Urinary bladder (tissue), 3 donors: ENCODE measurements at regions not wholly inside any gene's neighbourhood (a gene's known extent, or its start where the extent isn't known, plus 50 kb on each side); places are given as distances from the start of the nearest gene placed in this dataset.

ENCODE experiments used
- DNase-seq: peaks from one replicate; pipeline ENCODE4 v3.0.0-alpha.2; 2015; ENCODE audit errors: extremely low spot score
- H3K27ac ChIP-seq: one replicate; pipeline ENCODE4 v1.5.1; 2013; ENCODE audit warnings: low read depth, mild to moderate bottlenecking, moderate library complexity
- H3K36me3 ChIP-seq: one replicate; pipeline ENCODE4 v1.6.1; 2013; ENCODE audit warnings: mild to moderate bottlenecking, moderate library complexity; ENCODE audit not compliant: insufficient read depth
- H3K4me1 ChIP-seq: one replicate; pipeline ENCODE4 v1.6.1; 2013; ENCODE audit warnings: mild to moderate bottlenecking, moderate library complexity; ENCODE audit not compliant: insufficient read depth
- H3K4me3 ChIP-seq: one replicate; pipeline ENCODE4 v1.5.1; 2013; ENCODE audit warnings: low read depth, low read length
- WGBS: extraction: QIAGEN DNeasy Blood & Tissue Kit; methylation state at CpG from one replicate; pipeline ENCODE4 v1.1.7; 2013; 5-methylcytosine and 5-hydroxymethylcytosine counted together
- donor health status: healthy with polysubstance abuse.
- donor health status: healthy.

DNA sequence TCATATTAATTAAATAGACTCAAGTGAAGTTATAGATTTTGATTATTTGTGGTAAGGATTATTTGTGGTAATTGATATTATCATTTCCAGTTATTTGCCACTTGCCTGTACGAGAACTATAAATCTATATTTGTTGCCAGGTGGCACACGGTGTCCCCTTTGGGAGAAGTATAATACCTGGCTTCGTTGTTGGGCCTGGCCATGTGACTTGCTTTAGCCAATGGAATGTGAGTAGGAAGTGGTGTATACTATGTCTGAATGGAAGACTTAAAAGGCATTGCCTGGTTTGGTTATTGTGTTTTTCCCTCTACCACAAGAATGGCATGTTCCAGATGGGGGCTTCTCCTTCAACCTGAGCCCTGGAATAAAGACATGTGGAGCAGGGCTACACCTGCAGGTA lies 228.1 kb downstream of the CDC5L start:
- Histone ChIP-seq H3K27ac (no peak overlapping the region), H3K4me1 (no peaks in the 10 kb centered on the region), H3K36me3 (no peaks in the 10 kb centered on the region), H3K4me3 (no peak overlapping the region)
- no peak for DNase-seq
- 74% methylated on average over 3 of the region's 3 CpGs for WGBS

DNA sequence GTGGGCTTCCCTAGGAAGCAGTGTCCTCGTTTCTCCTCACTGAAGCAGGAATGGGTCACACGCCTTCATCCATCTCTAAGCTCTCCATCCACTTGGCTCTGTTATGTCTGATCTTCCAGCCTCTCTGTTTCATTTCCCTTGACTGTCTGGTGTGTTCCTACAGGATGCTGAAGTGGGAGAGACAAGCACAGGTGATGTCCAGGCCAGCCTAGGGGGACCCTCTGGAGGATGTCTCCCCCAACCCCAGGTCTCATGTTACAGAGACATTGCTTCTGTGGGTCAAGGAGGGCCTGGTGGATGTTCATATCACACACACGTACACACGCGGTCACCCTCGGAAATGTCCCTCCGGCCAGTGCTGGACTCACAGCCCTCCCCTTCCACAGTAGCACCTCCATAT lies 229.9 kb downstream of the CDC5L start:
- Histone ChIP-seq H3K36me3 (no peaks in the 10 kb centered on the region), H3K4me1 (no peaks in the 10 kb centered on the region), H3K27ac (no peak overlapping the region), H3K4me3 (no peak overlapping the region)
- WGBS = 88% methylated on average over 7 of the region's 7 CpGs
- no peak for DNase-seq

- WGBS = 77% methylated on average over 4 of the region's 4 CpGs
- no peak overlapping the region for H3K27ac ChIP-seq
- DNase-seq = no peak
- H3K4me1 ChIP-seq = no peaks in the 10 kb centered on the region
- H3K4me3 ChIP-seq = no peak overlapping the region
- H3K36me3 ChIP-seq = no peaks in the 10 kb centered on the region
Measured at GRCh38 chr6:44618371-44618770, 230.9 kb downstream of the CDC5L start.

DNA sequence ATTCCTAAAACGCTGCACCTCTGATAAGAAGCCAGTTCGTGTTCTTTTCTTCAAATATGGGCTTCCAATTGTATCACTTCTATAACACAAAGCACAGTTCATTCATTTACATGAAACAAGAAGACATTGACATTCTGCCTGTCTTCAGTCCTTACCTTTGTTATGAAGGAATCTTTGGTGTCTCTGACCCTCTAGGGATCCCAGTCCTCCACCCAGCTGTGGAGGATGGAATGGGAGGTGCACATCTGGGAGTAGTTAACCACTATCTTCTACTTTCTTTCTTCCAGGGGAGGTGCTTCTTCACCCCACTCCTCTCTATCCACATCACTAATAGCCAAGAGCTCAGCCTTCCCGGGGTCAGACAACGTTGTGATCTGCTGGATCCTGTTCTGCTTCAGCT lies 233.4 kb downstream of the CDC5L start:
- Histone ChIP-seq H3K4me3 (no peak overlapping the region), H3K27ac (no peak overlapping the region), H3K36me3 (no peaks in the 10 kb centered on the region), H3K4me1 (no peaks in the 10 kb centered on the region)
- 77% methylated on average over 4 of the region's 4 CpGs for WGBS
- no peak for DNase-seq

DNA sequence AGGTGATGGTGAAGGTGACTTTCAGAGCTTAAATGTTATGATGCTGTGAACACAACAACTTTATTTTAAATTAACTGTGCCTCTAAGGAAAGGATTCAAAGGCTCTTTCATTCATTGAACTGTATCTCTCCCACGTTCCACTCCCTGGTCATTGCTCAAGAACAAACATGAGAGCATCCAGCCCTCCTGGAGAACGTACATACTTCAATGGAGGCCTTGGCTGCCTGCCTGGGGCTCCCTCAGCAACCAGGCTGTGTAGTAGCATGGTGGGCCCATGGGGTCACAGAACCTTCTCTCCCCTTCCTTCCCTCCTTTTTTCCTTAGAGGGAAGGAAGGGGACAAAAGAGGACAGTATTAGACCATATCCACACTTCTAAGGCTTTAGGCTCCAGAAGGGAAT lies 234.3 kb downstream of the CDC5L start:
- Histone ChIP-seq H3K36me3 (no peaks in the 10 kb centered on the region), H3K4me3 (no peak overlapping the region), H3K4me1 (no peaks in the 10 kb centered on the region), H3K27ac (no peak overlapping the region)
- 54% methylated on average over 2 of the region's 2 CpGs for WGBS
- DNase-seq = no peak

GRCh38 chr6:44622555-44622954 lies 235.0 kb downstream of the CDC5L start:
- H3K4me3 ChIP-seq = no peak overlapping the region
- no peaks in the 10 kb centered on the region for H3K36me3 ChIP-seq
- no peaks in the 10 kb centered on the region for H3K4me1 ChIP-seq
- H3K27ac ChIP-seq = no peak overlapping the region
- 79% methylated on average over 8 of the region's 8 CpGs for WGBS
- DNase-seq = no peak

GRCh38 chr6:44622956-44623355 lies 235.4 kb downstream of the CDC5L start:
- Histone ChIP-seq H3K4me1 (no peaks in the 10 kb centered on the region), H3K36me3 (no peaks in the 10 kb centered on the region), H3K4me3 (no peak overlapping the region), H3K27ac (no peak overlapping the region)
- 71% methylated on average over 2 of the region's 2 CpGs for WGBS
- no peak for DNase-seq

DNA sequence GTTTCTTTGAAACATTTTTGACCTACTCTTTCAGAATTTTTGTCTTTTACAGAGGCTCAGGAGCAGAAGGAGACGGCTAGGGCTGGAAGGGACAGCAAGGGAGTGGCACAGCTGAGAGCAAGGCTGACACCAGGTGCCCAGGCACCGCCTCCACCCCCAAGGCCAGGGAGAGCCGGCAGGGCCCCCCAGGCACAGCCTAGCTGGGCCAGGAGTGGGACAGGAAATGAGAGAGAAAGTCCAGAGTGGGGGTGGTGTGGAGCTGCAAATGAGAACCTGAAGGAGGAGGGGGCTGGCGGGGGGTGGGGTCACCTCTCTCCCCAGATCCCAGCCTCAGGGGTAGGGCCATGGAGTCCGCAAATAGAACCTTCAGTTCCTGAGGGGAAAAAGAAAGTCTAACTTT lies 236.7 kb downstream of the CDC5L start:
- DNase-seq = no peak
- H3K27ac ChIP-seq = no peak overlapping the region
- 73% methylated on average over 5 of the region's 5 CpGs for WGBS

DNA sequence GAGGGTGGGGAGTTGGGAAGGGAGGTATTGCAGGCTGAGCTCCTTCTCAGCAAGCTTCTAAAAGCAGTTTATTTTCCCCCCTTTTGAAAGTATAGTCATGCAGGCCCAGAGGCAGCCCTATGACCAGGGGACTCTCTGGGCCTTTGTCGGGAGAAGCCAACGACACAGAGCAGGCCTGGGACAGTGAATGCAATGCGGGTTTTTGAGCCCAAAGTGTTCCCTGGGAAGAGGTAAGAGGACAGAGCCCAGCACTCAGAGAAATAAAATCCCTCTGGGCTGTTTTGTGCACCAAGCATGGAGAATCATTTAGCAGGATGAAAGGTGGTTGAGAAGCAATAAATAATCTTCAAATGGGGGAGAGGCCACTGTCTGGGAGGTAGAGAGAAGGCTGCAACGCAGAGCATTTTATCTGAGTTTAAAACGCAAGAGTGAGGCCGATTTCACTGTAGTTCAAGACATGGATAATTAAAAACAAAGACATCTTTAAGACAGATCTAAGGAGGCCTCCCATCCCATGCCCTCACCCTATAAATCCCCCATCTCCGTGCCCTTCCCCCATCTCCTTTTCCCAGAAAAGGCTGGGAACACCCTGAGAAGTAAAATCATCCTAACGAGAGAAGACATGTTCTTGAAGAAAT lies 237.5 kb downstream of the CDC5L start:
- Histone ChIP-seq H3K4me3 (no peak overlapping the region), H3K36me3 (no peaks in the 10 kb centered on the region), H3K27ac (no peak overlapping the region), H3K4me1 (no peaks in the 10 kb centered on the region)
- DNase-seq = no peak
- 68% methylated on average over 8 of the region's 8 CpGs for WGBS

More for the DNA sequence above, 236.7 kb downstream of the CDC5L start:
- H3K4me3 ChIP-seq = no peak overlapping the region
- no peaks in the 10 kb centered on the region for H3K4me1 ChIP-seq
- H3K36me3 ChIP-seq = no peaks in the 10 kb centered on the region

GRCh38 chr6:44625996-44626395 lies 238.5 kb downstream of the CDC5L start:
- H3K4me3 ChIP-seq = no peak overlapping the region
- H3K4me1 ChIP-seq = no peaks in the 10 kb centered on the region
- no peak overlapping the region for H3K27ac ChIP-seq
- no peak for DNase-seq
- 97% methylated on average over 2 of the region's 2 CpGs for whole genome bisulfite sequencing
- no peaks in the 10 kb centered on the region for H3K36me3 ChIP-seq

GRCh38 chr6:44626616-44627015 lies 239.1 kb downstream of the CDC5L start:
- Histone ChIP-seq H3K36me3 (no peaks in the 10 kb centered on the region), H3K4me1 (no peaks in the 10 kb centered on the region)

GRCh38 chr6:44627091-44627882 lies 239.8 kb downstream of the CDC5L start:
- no peak overlapping the region for H3K4me3 ChIP-seq

More at GRCh38 chr6:44626616-44627015, 239.1 kb downstream of the CDC5L start:
- H3K27ac ChIP-seq = no peak overlapping the region
- no peak for DNase-seq
- 93% methylated on average over 9 of the region's 9 CpGs for whole genome bisulfite sequencing
- H3K4me3 ChIP-seq = no peak overlapping the region

GRCh38 chr6:44627883-44628271 lies 240.4 kb downstream of the CDC5L start:
- Histone ChIP-seq H3K36me3 (no peaks in the 10 kb centered on the region), H3K4me1 (no peaks in the 10 kb centered on the region), H3K4me3 (no peak overlapping the region), H3K27ac (no peak overlapping the region)
- no peak for DNase-seq
- WGBS = 67% methylated on average over 7 of the region's 7 CpGs

More at GRCh38 chr6:44627091-44627882, 239.8 kb downstream of the CDC5L start:
- no peak overlapping the region for H3K27ac ChIP-seq
- no peaks in the 10 kb centered on the region for H3K4me1 ChIP-seq
- no peak for DNase-seq
- H3K36me3 ChIP-seq = no peaks in the 10 kb centered on the region
- 64% methylated on average over 23 of the region's 23 CpGs for WGBS

DNA sequence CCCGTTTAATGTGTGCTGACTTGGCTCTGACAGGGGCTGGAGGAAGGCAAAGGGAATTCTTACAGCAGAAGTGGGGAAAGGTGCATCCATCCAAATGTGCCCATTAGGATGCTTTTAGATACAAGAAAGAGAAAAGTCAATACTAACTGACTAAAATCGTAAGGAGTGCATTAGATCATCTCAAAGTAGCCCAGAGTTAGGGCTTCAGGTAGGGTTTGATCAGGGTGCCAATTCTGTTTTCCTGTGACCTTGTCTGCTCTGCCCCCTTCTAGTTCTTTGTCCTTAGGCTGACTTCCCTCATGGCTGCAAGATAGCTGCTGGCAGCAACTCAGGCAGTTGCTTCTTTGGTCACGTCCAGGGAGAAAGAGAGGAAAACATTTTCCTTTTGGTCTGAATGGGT lies 240.8 kb downstream of the CDC5L start:
- no peaks in the 10 kb centered on the region for H3K4me1 ChIP-seq
- no peak for DNase-seq
- H3K4me3 ChIP-seq = no peak overlapping the region
- no peak overlapping the region for H3K27ac ChIP-seq
- WGBS = 47% methylated on average over 3 of the region's 3 CpGs
- H3K36me3 ChIP-seq = no peaks in the 10 kb centered on the region
